ENCODE measurements at regions not wholly inside any gene's neighbourhood (a gene's known extent, or its start where the extent isn't known, plus 50 kb on each side); places are given as distances from the start of the nearest gene placed in this dataset.

DNA sequence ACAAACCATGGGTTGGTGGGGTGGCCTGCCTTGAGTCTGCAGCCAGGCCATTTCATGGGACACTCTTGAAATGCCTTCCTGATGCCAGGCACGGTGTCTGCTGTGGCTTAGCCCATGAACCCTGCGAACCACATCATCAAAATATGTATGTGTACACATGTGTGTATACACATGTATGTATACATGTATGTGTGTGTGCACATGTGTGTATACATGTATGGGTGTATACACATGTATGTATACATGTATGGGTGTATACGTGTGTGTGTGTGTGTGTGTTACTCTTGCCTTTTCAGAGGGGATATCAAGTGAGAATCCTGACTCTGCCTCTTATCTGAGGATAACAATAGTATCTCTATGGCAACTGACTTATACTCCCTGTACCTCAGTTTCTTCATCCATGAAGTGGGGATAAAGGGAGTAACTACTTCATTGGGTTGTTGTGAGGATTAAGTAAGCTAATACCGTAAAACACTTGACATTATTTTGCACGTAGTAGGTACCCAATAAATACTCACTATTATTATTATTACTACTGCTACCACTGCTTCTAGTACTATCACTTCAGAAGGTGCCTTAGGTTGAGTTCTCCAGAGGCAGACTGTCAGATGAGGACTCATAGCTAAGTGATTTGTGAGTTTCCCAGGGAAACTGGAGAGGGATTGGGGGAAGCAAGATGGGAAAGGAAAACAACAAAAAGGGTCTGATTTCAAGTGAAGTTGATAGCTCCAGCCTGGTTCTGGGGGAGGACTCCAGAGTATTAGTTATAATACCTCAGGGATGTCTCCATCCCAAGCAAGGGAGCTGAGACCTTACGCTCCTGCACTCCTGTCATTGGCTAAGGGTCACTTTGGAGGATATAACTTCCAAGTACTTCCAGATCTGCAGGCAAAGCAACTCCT is 110.5 kb downstream of the VEGFA start:
- no CpG with 5 or more reads among the region's 6 CpGs for WGBS (ENCODE audit: insufficient coverage)
- DNase-seq, result no peak
- intact Hi-C loops (cut with micrococcal nuclease), result no loop called here
- H2AFZ ChIP-seq (ENCODE audit: insufficient read depth, low read depth, low read length, poor library complexity, severe bottlenecking), result no peak overlapping the region
- H3K79me2 ChIP-seq (ENCODE audit: insufficient read depth, low read length), result no peaks in the 10 kb centered on the region
- peaks cover 24% of the 10 kb centered on the region for H3K4me1 Mint-ChIP-seq
- H3K36me3 Mint-ChIP-seq, result no peaks in the 10 kb centered on the region
- H3K36me3 ChIP-seq (replicated peaks in 1 of 2; ENCODE audit: control insufficient read depth in 1 of 2, insufficient read depth in 2 of 2, low read length in 2 of 2), result no peaks in the 10 kb centered on the region
- peaks cover 0 to 2% (median 0%) of the 10 kb centered on the region in 7 donors for H3K9me3 Mint-ChIP-seq
- no peaks in the 10 kb centered on the region for H3K27me3 ChIP-seq (ENCODE audit: control insufficient read depth in 2 of 2, insufficient read depth in 2 of 2, low read length in 2 of 2)
- no peak overlapping the region for H3K27ac ChIP-seq (ENCODE audit: low read depth in 1 of 2, low read length in 2 of 2)
- H4K20me1 ChIP-seq (ENCODE audit: insufficient read depth, low read length), result no peaks in the 10 kb centered on the region
- TF ChIP-seq, protein P1, sequence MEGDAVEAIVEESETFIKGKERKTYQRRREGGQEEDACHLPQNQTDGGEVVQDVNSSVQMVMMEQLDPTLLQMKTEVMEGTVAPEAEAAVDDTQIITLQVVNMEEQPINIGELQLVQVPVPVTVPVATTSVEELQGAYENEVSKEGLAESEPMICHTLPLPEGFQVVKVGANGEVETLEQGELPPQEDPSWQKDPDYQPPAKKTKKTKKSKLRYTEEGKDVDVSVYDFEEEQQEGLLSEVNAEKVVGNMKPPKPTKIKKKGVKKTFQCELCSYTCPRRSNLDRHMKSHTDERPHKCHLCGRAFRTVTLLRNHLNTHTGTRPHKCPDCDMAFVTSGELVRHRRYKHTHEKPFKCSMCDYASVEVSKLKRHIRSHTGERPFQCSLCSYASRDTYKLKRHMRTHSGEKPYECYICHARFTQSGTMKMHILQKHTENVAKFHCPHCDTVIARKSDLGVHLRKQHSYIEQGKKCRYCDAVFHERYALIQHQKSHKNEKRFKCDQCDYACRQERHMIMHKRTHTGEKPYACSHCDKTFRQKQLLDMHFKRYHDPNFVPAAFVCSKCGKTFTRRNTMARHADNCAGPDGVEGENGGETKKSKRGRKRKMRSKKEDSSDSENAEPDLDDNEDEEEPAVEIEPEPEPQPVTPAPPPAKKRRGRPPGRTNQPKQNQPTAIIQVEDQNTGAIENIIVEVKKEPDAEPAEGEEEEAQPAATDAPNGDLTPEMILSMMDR (IDR thresholded peaks at IDR 0.05), result no peak
- no peak overlapping the region for H3K9ac ChIP-seq (ENCODE audit: insufficient read depth, low read length, poor library complexity, severe bottlenecking)
- H3K4me2 ChIP-seq (replicated peaks; ENCODE audit: extremely low read depth, low read length, poor library complexity, severe bottlenecking), result no peak overlapping the region
- no peak overlapping the region for H3K4me3 Mint-ChIP-seq
- no peaks in the 10 kb centered on the region for H3K9me3 ChIP-seq (replicated peaks in 1 of 2; ENCODE audit: control insufficient read depth in 1 of 2, insufficient read depth in 1 of 2, low read length in 2 of 2)
- H3K27ac Mint-ChIP-seq, result peak overlapping the region in 1 of 7 donors; percentile 27
- H3K4me3 ChIP-seq (replicated peaks in 1 of 3; ENCODE audit: low read depth in 2 of 3, low read length in 3 of 3), result no peak overlapping the region
- peaks cover 21 to 22% of the 10 kb centered on the region in 2 donors for H3K4me1 ChIP-seq (ENCODE audit: control insufficient read depth in 1 of 2, insufficient read depth in 2 of 2, low read length in 2 of 2)
- H3K27me3 Mint-ChIP-seq (ENCODE audit: low read depth in 3 of 3), result peaks cover 0 to 3% (median 0%) of the 10 kb centered on the region in 3 donors

DNA sequence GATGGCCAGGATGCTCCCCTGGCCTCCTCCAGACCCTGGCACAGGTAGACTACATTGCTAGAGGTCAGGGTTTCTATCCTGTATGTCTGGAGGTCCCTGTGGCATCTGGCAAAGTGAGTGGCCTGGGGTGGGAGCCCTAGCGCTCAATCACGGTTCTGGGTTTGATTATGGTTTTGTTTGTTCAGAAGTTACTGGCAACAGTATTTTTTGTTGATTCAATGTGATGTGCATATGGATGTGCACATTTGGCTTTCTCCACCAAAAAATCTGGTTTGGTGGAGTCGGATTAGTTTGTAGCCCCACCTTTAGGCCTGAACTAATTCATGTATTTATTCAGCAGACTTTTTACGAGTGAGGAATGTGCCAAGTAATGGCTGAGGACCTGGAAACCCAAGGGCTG is 109.7 kb downstream of the VEGFA start:
- H2AFZ ChIP-seq (ENCODE audit: insufficient read depth, low read depth, low read length, poor library complexity, severe bottlenecking), result no peak overlapping the region
- H3K4me2 ChIP-seq (replicated peaks; ENCODE audit: extremely low read depth, low read length, poor library complexity, severe bottlenecking), result no peak overlapping the region
- H3K9me3 ChIP-seq (replicated peaks in 1 of 2; ENCODE audit: control insufficient read depth in 1 of 2, insufficient read depth in 1 of 2, low read length in 2 of 2), result no peaks in the 10 kb centered on the region
- no peaks in the 10 kb centered on the region for H3K36me3 ChIP-seq (replicated peaks in 1 of 2; ENCODE audit: control insufficient read depth in 1 of 2, insufficient read depth in 2 of 2, low read length in 2 of 2)
- H3K36me3 Mint-ChIP-seq, result no peaks in the 10 kb centered on the region
- H3K4me1 ChIP-seq (ENCODE audit: control insufficient read depth in 1 of 2, insufficient read depth in 2 of 2, low read length in 2 of 2), result peaks cover 13 to 14% of the 10 kb centered on the region in 2 donors
- no peak for DNase-seq
- H3K4me3 Mint-ChIP-seq, result no peak overlapping the region
- H3K4me1 Mint-ChIP-seq, result peaks cover 16% of the 10 kb centered on the region
- TF ChIP-seq, protein P1 (IDR thresholded peaks at IDR 0.05), result no peak
- no peak overlapping the region for H3K4me3 ChIP-seq (replicated peaks in 1 of 3; ENCODE audit: low read depth in 2 of 3, low read length in 3 of 3)
- no peaks in the 10 kb centered on the region for H3K79me2 ChIP-seq (ENCODE audit: insufficient read depth, low read length)
- H3K27me3 Mint-ChIP-seq (ENCODE audit: low read depth in 3 of 3), result peaks cover 0 to 3% (median 0%) of the 10 kb centered on the region in 3 donors
- WGBS (ENCODE audit: insufficient coverage), result 94% methylated on average over 3 of the region's 4 CpGs
- intact Hi-C loops (cut with micrococcal nuclease), result no loop called here
- no peak overlapping the region for H3K9ac ChIP-seq (ENCODE audit: insufficient read depth, low read length, poor library complexity, severe bottlenecking)
- H3K27ac ChIP-seq (ENCODE audit: low read depth in 1 of 2, low read length in 2 of 2), result no peak overlapping the region
- no peaks in the 10 kb centered on the region for H3K27me3 ChIP-seq (ENCODE audit: control insufficient read depth in 2 of 2, insufficient read depth in 2 of 2, low read length in 2 of 2)
- no peak overlapping the region for H3K27ac Mint-ChIP-seq
- H4K20me1 ChIP-seq (ENCODE audit: insufficient read depth, low read length), result no peaks in the 10 kb centered on the region
- H3K9me3 Mint-ChIP-seq, result peaks cover 0 to 2% (median 0%) of the 10 kb centered on the region in 7 donors

All from CD14-positive monocyte (primary cell).